Gastrocnemius medialis (tissue), 4 donors: ENCODE measurements at regions not wholly inside any gene's neighbourhood (a gene's known extent, or its start where the extent isn't known, plus 50 kb on each side); places are given as distances from the start of the nearest gene placed in this dataset.
"Not testable (repeated sequence)": the region's sequence is repeated elsewhere in the genome, so short reads cannot be mapped to it uniquely, and the experiment has no call there.

Experiments used
- ATAC-seq, 2 donors: fragments of 150-250 bp; one replicate each; pipeline ENCODE4 v1.9.1; 2016
- DNase-seq, 2 donors: peaks; one replicate each; pipeline ENCODE4 v3.0.0-alpha.2; 2019
- H3K27ac ChIP-seq, 4 donors: fragments of 200-600 bp; sonication (generic); 1 replicate in 1 of 4; 2 replicates in 3 of 4; pipeline ENCODE4 v1.5.1; 2016 to 2018; ENCODE audit warnings: mild to moderate bottlenecking in 2 of 4, moderate library complexity in 1 of 4
- H3K27me3 ChIP-seq, 3 donors: fragments of 200-600 bp; sonication (generic) in 2 of 3; 1 replicate in 1 of 3; 2 replicates in 2 of 3; pipeline versions ENCODE4 v1.5.1 to v1.6.0; 2016 to 2019; ENCODE audit warnings: mild to moderate bottlenecking in 1 of 3, moderate library complexity in 1 of 3
- H3K36me3 ChIP-seq, 2 donors: fragments of 200-600 bp; sonication (generic) in 1 of 2; one replicate each; pipeline ENCODE4 v1.5.1; 2017 to 2018
- H3K4me1 ChIP-seq, 2 donors: fragments of 200-600 bp; sonication (generic) in 1 of 2; one replicate each; pipeline ENCODE4 v1.5.1; 2016 to 2017; ENCODE audit warnings: mild to moderate bottlenecking in 2 of 2
- H3K4me3 ChIP-seq, 4 donors: fragments of 200-600 bp; sonication (generic) in 3 of 4; 1 replicate in 1 of 4; 2 replicates in 3 of 4; pipeline ENCODE4 v1.5.1; 2016 to 2019; ENCODE audit warnings: mild to moderate bottlenecking in 2 of 4
- H3K9me3 ChIP-seq, 3 donors: fragments of 200-600 bp; sonication (generic) in 2 of 3; 1 replicate in 1 of 3; 2 replicates in 2 of 3; pipeline ENCODE4 v1.5.1; 2016 to 2019
- CTCF ChIP-seq, 5 experiments: fragments of 450-650 bp in 3 of 5; fragments of 200-600 bp in 2 of 5; sonication (generic) in 2 of 5; IDR thresholded peaks in 4 of 5; conservative IDR thresholded peaks in 1 of 5; 1 replicate in 4 of 5; 2 replicates in 1 of 5; pipeline ENCODE4 v1.5.1; 2016 to 2019; ENCODE audit warnings: antibody characterized with exemption in 5 of 5, mild to moderate bottlenecking in 3 of 5, moderate library complexity in 3 of 5
- POLR2A ChIP-seq, 2 donors: fragments of 450-650 bp; IDR thresholded peaks; one replicate each; pipeline ENCODE4 v1.6.1; 2017; ENCODE audit warnings: antibody characterized with exemption in 2 of 2, mild to moderate bottlenecking in 2 of 2, moderate library complexity in 2 of 2
- in situ Hi-C, 4 donors: fragments of 200-750 bp; cut with MboI; loops; one replicate each; pipeline versions ENCODE4 v1.15.0 to v1.8.0; 2017; ENCODE audit warnings: low sequenced_read_pairs in 4 of 4
- intact Hi-C: fragments of 100-400 bp; cut with DNase I; formaldehyde crosslinking; loops from one replicate; pipeline ENCODE4 v1.15.1; 2023; ENCODE audit warnings: low total_unique reads

DNA sequence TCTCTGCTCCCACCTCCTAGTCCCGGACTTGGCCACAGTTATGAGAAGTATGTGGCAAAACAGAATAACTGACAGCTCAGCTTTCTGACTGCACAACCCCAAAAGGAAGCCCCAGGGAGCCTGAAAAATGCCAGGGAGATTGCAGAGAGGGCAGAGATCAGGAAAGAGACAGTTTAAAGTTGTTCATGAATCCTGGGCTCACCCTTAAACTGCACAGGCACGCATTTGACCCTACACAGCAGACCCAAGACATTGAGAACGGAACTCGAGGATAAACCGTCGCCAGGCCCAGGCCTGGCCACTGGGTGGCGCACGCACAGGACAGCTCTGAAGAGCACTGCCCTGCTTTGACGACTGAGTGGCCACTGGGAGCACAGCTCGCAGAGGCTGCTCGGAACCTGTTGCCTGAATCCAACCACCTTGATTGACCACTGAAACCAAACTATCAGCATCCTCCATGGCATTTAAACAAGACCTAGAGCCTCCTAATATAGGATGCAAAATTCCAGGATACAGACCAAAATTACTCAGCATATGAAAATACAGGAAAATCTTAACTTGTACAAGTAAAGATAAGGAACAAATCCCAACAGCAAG lies 114.0 kb downstream of the C16orf95 start:
- H3K9me3 ChIP-seq: no peaks in the 10 kb centered on the region
- H3K4me3 ChIP-seq: no peak overlapping the region
- H3K36me3 ChIP-seq: no peaks in the 10 kb centered on the region
- peak in 1 of 2 donors; percentile 39 for ATAC-seq
- H3K4me1 ChIP-seq: no peaks in the 10 kb centered on the region
- H3K27ac ChIP-seq: no peak overlapping the region
- peak in 1 of 2 donors; percentile 36 for DNase-seq
- in situ Hi-C loops: loop anchor here in 1 of 4 donors (10.0 kb wide), 1 partner anchor 638 kb away; the partner anchor contains the start of gene FOXC2
- intact Hi-C loops: no loop called here
- TF ChIP-seq POLR2A (IDR thresholded peaks at IDR 0.05) (no peak), CTCF (IDR thresholded peaks at IDR 0.05 in 4 of 5, conservative IDR thresholded peaks at IDR 0.05 in 1 of 5) (peak; percentile 36 to 75 (median 62))
- H3K27me3 ChIP-seq: peaks cover 0 to 6% (median 0%) of the 10 kb centered on the region in 3 donors

- Histone ChIP-seq H3K4me3 (no peak overlapping the region), H3K4me1 (no peaks in the 10 kb centered on the region), H3K27ac (no peak overlapping the region), H3K36me3 (no peaks in the 10 kb centered on the region), H3K27me3 (peaks cover 0 to 5% (median 0%) of the 10 kb centered on the region in 3 donors), H3K9me3 (no peaks in the 10 kb centered on the region)
- DNase-seq (no peak), ATAC-seq (peak in 1 of 2 donors; percentile 47)
- intact Hi-C loops (no loop called here), in situ Hi-C loops (loop anchor here in 1 of 4 donors (10.0 kb wide), 1 partner anchor 642 kb away; the partner anchor contains the start of gene FOXC2)
- no peak for TF ChIP-seq POLR2A (IDR thresholded peaks at IDR 0.05)
- no peak for TF ChIP-seq CTCF (IDR thresholded peaks at IDR 0.05 in 4 of 5, conservative IDR thresholded peaks at IDR 0.05 in 1 of 5)
Measured at GRCh38 chr16:87206646-87207451, 110.3 kb downstream of the C16orf95 start.

GRCh38 chr16:87207509-87207908 lies 109.7 kb downstream of the C16orf95 start:
- Histone ChIP-seq H3K4me1 (no peaks in the 10 kb centered on the region), H3K4me3 (no peak overlapping the region), H3K27ac (no peak overlapping the region), H3K27me3 (no peaks in the 10 kb centered on the region), H3K9me3 (no peaks in the 10 kb centered on the region), H3K36me3 (no peaks in the 10 kb centered on the region)
- no peak for DNase-seq
- no peak for TF ChIP-seq POLR2A (IDR thresholded peaks at IDR 0.05)
- no peak for TF ChIP-seq CTCF (IDR thresholded peaks at IDR 0.05 in 4 of 5, conservative IDR thresholded peaks at IDR 0.05 in 1 of 5)
- ATAC-seq: peak in 1 of 2 donors; percentile 66
- intact Hi-C loops: no loop called here
- in situ Hi-C loops: loop anchor here in 1 of 4 donors (10.0 kb wide), 1 partner anchor 643 kb away; the partner anchor contains the start of gene FOXC2

GRCh38 chr16:87207965-87208364 lies 109.2 kb downstream of the C16orf95 start:
- TF ChIP-seq CTCF (IDR thresholded peaks at IDR 0.05 in 4 of 5, conservative IDR thresholded peaks at IDR 0.05 in 1 of 5) (no peak), POLR2A (IDR thresholded peaks at IDR 0.05) (no peak)
- DNase-seq (no peak), ATAC-seq (no peak)
- Histone ChIP-seq H3K36me3 (no peaks in the 10 kb centered on the region), H3K27ac (no peak overlapping the region), H3K4me3 (no peak overlapping the region), H3K27me3 (no peaks in the 10 kb centered on the region), H3K4me1 (no peaks in the 10 kb centered on the region), H3K9me3 (no peaks in the 10 kb centered on the region)
- in situ Hi-C loops: loop anchor here in 1 of 4 donors (10.0 kb wide), 1 partner anchor 643 kb away; the partner anchor contains the start of gene FOXC2
- intact Hi-C loops: no loop called here

DNA sequence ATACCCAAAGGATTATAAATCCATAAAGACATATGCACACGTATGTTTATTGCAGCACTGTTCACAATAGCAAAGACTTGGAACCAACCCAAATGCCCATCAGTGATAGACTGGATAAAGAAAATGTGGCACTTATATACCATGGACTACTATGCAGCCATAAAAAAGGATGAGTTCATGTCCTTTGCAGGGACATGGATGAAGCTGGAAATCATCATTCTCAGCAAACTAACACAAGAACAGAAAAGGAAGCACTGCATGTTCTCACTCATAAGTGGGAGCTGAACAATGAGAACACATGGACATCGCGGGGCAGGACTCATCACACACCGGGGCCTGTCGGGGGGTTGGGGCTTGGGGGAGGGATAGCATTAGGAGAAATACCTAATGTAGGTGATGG lies 108.2 kb downstream of the C16orf95 start:
- H3K4me3 ChIP-seq, H3K27me3 ChIP-seq, H3K9me3 ChIP-seq, ATAC-seq, DNase-seq, H3K4me1 ChIP-seq, intact Hi-C loops, H3K27ac ChIP-seq, H3K36me3 ChIP-seq: not testable (repeated sequence)
- in situ Hi-C loops: loop anchor here in 1 of 4 donors (10.0 kb wide), 1 partner anchor 644 kb away; the partner anchor contains the start of gene FOXC2
